HepG2 (cell line): ENCODE measurements at regions not wholly inside any gene's neighbourhood (a gene's known extent, or its start where the extent isn't known, plus 50 kb on each side); places are given as distances from the start of the nearest gene placed in this dataset.
A peak's percentile ranks its signal among the peaks of the same experiment; 100 is the strongest.

Experiments used
- ATAC-seq: fragments of 200-7000 bp; cut with Tn5 transposase; 3 replicates; pipeline ENCODE4 v1.9.1; 2020; ENCODE audit warnings: mild to moderate bottlenecking, moderate library complexity
- BruUV-seq: library from RNA; stranded (reverse); fragments of 400-500 nt; replicated peaks from 2 replicates; lab custom pipeline; 2021; lab: Mats Ljungman, UMichigan
- CTCF ChIA-PET: fragments of 300-600 bp; formaldehyde crosslinking; extraction: SDS; loops from one replicate; lab custom pipeline; 2021; ENCODE audit warnings: low total read pairs, inconsistent platforms, low intra/inter-chr PET ratio; lab: Yijun Ruan, JAX
- POLR2A ChIA-PET: fragments of 350-600 bp; sonication (Branson Sonifier 250); formaldehyde crosslinking; loops from one replicate; lab custom pipeline; 2020; ENCODE audit warnings: antibody characterized with exemption, inconsistent platforms; lab: Yijun Ruan, JAX
- DNase-seq: peaks from one replicate; pipeline ENCODE4 v3.0.0-alpha.2; 2015; ENCODE audit warnings: low spot score
- FAIRE-seq: peaks from 3 replicates; lab custom pipeline; 2011; peaks lifted over from hg19 to GRCh38; lab: Jason Lieb, UNC
- H2AFZ ChIP-seq: one replicate; pipeline ENCODE4 v1.6.1; 2011; ENCODE audit warnings: low read length, inconsistent platforms
- H3K27ac ChIP-seq: fragments of 300-600 bp; 3 replicates; pipeline ENCODE4 v1.8.0; 2011; ENCODE audit warnings: mixed run types, mild to moderate bottlenecking, mixed read lengths, low read length, inconsistent platforms; ENCODE audit not compliant: insufficient read depth; ENCODE audit errors: extremely low read length
- H3K27me3 ChIP-seq, 2 experiments: fragments of 200-600 bp in 1 of 2; 2 replicates in 1 of 2; 3 replicates in 1 of 2; pipeline versions ENCODE4 v1.6.0 to v1.8.0; 2011; ENCODE audit warnings: low read length in 2 of 2, mild to moderate bottlenecking in 2 of 2, moderate library complexity in 2 of 2, inconsistent platforms in 1 of 2; ENCODE audit not compliant: insufficient read depth in 2 of 2, control insufficient read depth in 1 of 2
- H3K36me3 ChIP-seq, 2 experiments: fragments of 200-600 bp in 1 of 2; replicated peaks in 1 of 2; 2 replicates in 1 of 2; 3 replicates in 1 of 2; pipeline versions ENCODE4 v1.5.1 to v1.8.0; 2011; ENCODE audit warnings: low read length in 2 of 2, inconsistent platforms in 1 of 2; ENCODE audit not compliant: insufficient read depth in 2 of 2, control insufficient read depth in 1 of 2
- H3K4me1 ChIP-seq: 2 replicates; pipeline ENCODE4 v1.5.1; 2012; ENCODE audit warnings: low read length, inconsistent platforms; ENCODE audit not compliant: insufficient read depth
- H3K4me2 ChIP-seq: 2 replicates; pipeline ENCODE4 v1.6.0; 2011; ENCODE audit warnings: low read depth, low read length, inconsistent platforms
- H3K4me3 ChIP-seq, 3 experiments: fragments of 200-600 bp in 1 of 3; sonication (generic), shearing (Covaris generic) in 1 of 3; replicated peaks in 1 of 3; 2 replicates each; pipeline ENCODE4 v1.5.1; 2011 to 2016; ENCODE audit warnings: low read length in 3 of 3, inconsistent platforms in 2 of 3, low read depth in 2 of 3, mild to moderate bottlenecking in 2 of 3, control low read depth in 1 of 3, mixed read lengths in 1 of 3; ENCODE audit not compliant: insufficient read depth in 1 of 3
- H3K79me2 ChIP-seq: one replicate; pipeline ENCODE4 v1.6.1; 2011; ENCODE audit warnings: low read length, inconsistent platforms; ENCODE audit not compliant: insufficient read depth
- H3K9ac ChIP-seq: 2 replicates; pipeline ENCODE4 v1.6.0; 2011; ENCODE audit warnings: mild to moderate bottlenecking, low read depth, low read length, inconsistent platforms; ENCODE audit not compliant: insufficient read depth
- H3K9me3 ChIP-seq: 2 replicates; pipeline ENCODE4 v1.5.1; 2012; ENCODE audit warnings: mild to moderate bottlenecking, low read length
- H4K20me1 ChIP-seq: 2 replicates; pipeline ENCODE4 v1.6.0; 2011; ENCODE audit warnings: inconsistent platforms, mild to moderate bottlenecking, low read length, moderate library complexity; ENCODE audit not compliant: insufficient read depth
- CSRNP1 ChIP-seq: sonication (generic); formaldehyde crosslinking; IDR thresholded peaks from 2 replicates; pipeline ENCODE4 v1.8.1; 2023; ENCODE audit warnings: mild to moderate bottlenecking, missing genetic modification reagents
- CTCF ChIP-seq: sonication (generic); formaldehyde crosslinking; IDR thresholded peaks from 2 replicates; pipeline ENCODE4 v1.5.0; 2020; ENCODE audit warnings: mild to moderate bottlenecking, missing genetic modification reagents, moderate library complexity
- EEA1 ChIP-seq: sonication (generic); formaldehyde crosslinking; IDR thresholded peaks from 2 replicates; pipeline ENCODE4 v1.5.1; 2020; ENCODE audit warnings: mild to moderate bottlenecking, missing genetic modification reagents, borderline replicate concordance
- GATAD2A ChIP-seq: IDR thresholded peaks from 2 replicates; pipeline ENCODE4 v1.6.1; 2016
- MIER3 ChIP-seq: IDR thresholded peaks from 2 replicates; pipeline ENCODE4 v1.6.1; 2016; ENCODE audit warnings: missing compliant biosample characterization, borderline replicate concordance
- PAX8 ChIP-seq: sonication (generic); formaldehyde crosslinking; IDR thresholded peaks from 2 replicates; pipeline ENCODE4 v1.8.0; 2022; ENCODE audit warnings: mild to moderate bottlenecking, missing genetic modification reagents, borderline replicate concordance
- SMC3 ChIP-seq: IDR thresholded peaks from 2 replicates; pipeline ENCODE4 v1.6.1; 2011; ENCODE audit warnings: low read length, improper control_type of control experiment
- STAG1 ChIP-seq: sonication (generic); formaldehyde crosslinking; IDR thresholded peaks from 2 replicates; pipeline ENCODE4 v1.4.0; 2020; ENCODE audit warnings: missing genetic modification reagents
- ZC3H4 ChIP-seq: sonication (generic); formaldehyde crosslinking; IDR thresholded peaks from 2 replicates; pipeline ENCODE4 v1.4.0; 2020; ENCODE audit warnings: missing genetic modification reagents, borderline replicate concordance
- ZNF280D ChIP-seq: sonication (generic); formaldehyde crosslinking; IDR thresholded peaks from 2 replicates; pipeline ENCODE4 v1.5.1; 2020; ENCODE audit warnings: mild to moderate bottlenecking, missing genetic modification reagents
- WGBS: methylation state at CpG from one replicate; pipeline ENCODE4 v1.1.6; 2017; ENCODE audit warnings: low lambda C conversion rate; 5-methylcytosine and 5-hydroxymethylcytosine counted together
- in situ Hi-C: cut with HindIII; loops from 2 replicates; pipeline ENCODE4 v1.10.0; 2017; ENCODE audit warnings: low pct_unique_long_range_greater_than_20kb; ENCODE audit not compliant: extremely low pct_ligation_motif_present
- intact Hi-C: fragments of 100-400 bp; cut with micrococcal nuclease; formaldehyde crosslinking; loops from one replicate; pipeline ENCODE4 v1.10.0; 2022; ENCODE audit not compliant: unreplicated experiment

- intact Hi-C loops (loop anchor here (1.0 to 10.0 kb wide), 5 partner anchors 126 to 1053 kb away; no protein-coding TSS in a partner anchor), in situ Hi-C loops (loop anchor here (25.0 kb wide), 1 partner anchor 331 kb away; no protein-coding TSS in a partner anchor)
- H3K36me3 ChIP-seq = no peaks in the 10 kb centered on the region
- CTCF ChIA-PET = interaction anchor here (1.1 to 2.3 kb wide), 3 partner anchors 127 to 197 kb away, joined by 3 to 9 read pairs (median 4); no protein-coding TSS in a partner anchor
- H4K20me1 ChIP-seq = no peaks in the 10 kb centered on the region
- peak; percentile 35 for DNase-seq
- H3K4me3 ChIP-seq = no peak overlapping the region
- no peaks in the 10 kb centered on the region for H3K79me2 ChIP-seq
- H3K9ac ChIP-seq = no peak overlapping the region
- H3K9me3 ChIP-seq = no peaks in the 10 kb centered on the region
- no peaks in the 10 kb centered on the region for H3K4me1 ChIP-seq
- POLR2A ChIA-PET = no interaction called here
- FAIRE-seq = peak; percentile 76
- peak; percentile 87 for ATAC-seq
- H3K27me3 ChIP-seq = no peaks in the 10 kb centered on the region
- H3K27ac ChIP-seq = no peak overlapping the region
- 0% methylated on average over 2 of the region's 2 CpGs for WGBS
- no peak overlapping the region for H2AFZ ChIP-seq
- H3K4me2 ChIP-seq = no peak overlapping the region
- TF ChIP-seq GATAD2A (CRISPR knock-in tag) (no peak), CSRNP1 (CRISPR knock-in tag) (no peak), SMC3 (peak; percentile 47; the same call in 1 of the 2 replicates), STAG1 (CRISPR knock-in tag) (peak; percentile 61), MIER3 (CRISPR knock-in tag) (no peak), ZC3H4 (CRISPR knock-in tag) (no peak), EEA1 (CRISPR knock-in tag) (no peak), CTCF (CRISPR knock-in tag) (peak; percentile 67), PAX8 (CRISPR knock-in tag) (no peak), ZNF280D (CRISPR knock-in tag) (no peak)
- no TSS peak for BruUV-seq
These were observed 186.8 kb downstream of the TMA16 start for GRCh38 chr4:163681208-163681821.
